GM23248 (cell line): ENCODE measurements at regions not wholly inside any gene's neighbourhood (a gene's known extent, or its start where the extent isn't known, plus 50 kb on each side); places are given as distances from the start of the nearest gene placed in this dataset.
A peak's percentile ranks its signal among the peaks of the same experiment; 100 is the strongest.

Experiments
- DNase-seq: peaks from one replicate; pipeline ENCODE4 v3.0.0-alpha.2; 2015
- H2AFZ ChIP-seq: fragments of 200-600 bp; sonication (generic); 2 replicates; pipeline ENCODE4 v1.6.1; 2016; ENCODE audit warnings: antibody characterized with exemption
- H3F3A ChIP-seq: fragments of 200-600 bp; sonication (generic); 2 replicates; pipeline ENCODE4 v1.6.1; 2016; ENCODE audit warnings: mild to moderate bottlenecking, antibody characterized with exemption, mixed run types; ENCODE audit not compliant: insufficient read depth
- H3K27ac ChIP-seq: fragments of 200-600 bp; sonication (generic); 2 replicates; pipeline ENCODE4 v1.5.1; 2016; ENCODE audit warnings: mild to moderate bottlenecking
- H3K27me3 ChIP-seq: fragments of 200-600 bp; sonication (generic); replicated peaks from 2 replicates; pipeline ENCODE4 v1.6.1; 2016; ENCODE audit warnings: mild to moderate bottlenecking; ENCODE audit not compliant: insufficient read depth
- H3K36me3 ChIP-seq: fragments of 200-600 bp; sonication (generic); 2 replicates; pipeline ENCODE4 v1.6.1; 2016; ENCODE audit warnings: low read depth, mild to moderate bottlenecking
- H3K4me1 ChIP-seq: fragments of 200-600 bp; sonication (generic); 2 replicates; pipeline ENCODE4 v1.6.1; 2016; ENCODE audit warnings: mild to moderate bottlenecking; ENCODE audit not compliant: insufficient read depth
- H3K4me2 ChIP-seq: fragments of 200-600 bp; sonication (generic); one replicate; pipeline ENCODE4 v1.6.1; 2016; ENCODE audit warnings: mild to moderate bottlenecking; ENCODE audit not compliant: unreplicated experiment
- H3K4me3 ChIP-seq: fragments of 200-600 bp; sonication (generic); 2 replicates; pipeline ENCODE4 v1.5.1; 2016; ENCODE audit warnings: mild to moderate bottlenecking
- H3K79me2 ChIP-seq: fragments of 200-600 bp; sonication (generic); 2 replicates; pipeline ENCODE4 v1.6.1; 2016; ENCODE audit warnings: mild to moderate bottlenecking; ENCODE audit not compliant: insufficient read depth
- H3K9ac ChIP-seq: fragments of 200-600 bp; sonication (generic); 2 replicates; pipeline ENCODE4 v1.6.1; 2016; ENCODE audit warnings: mild to moderate bottlenecking
- H3K9me2 ChIP-seq: fragments of 200-600 bp; sonication (generic); 2 replicates; pipeline ENCODE4 v1.6.1; 2016; ENCODE audit warnings: mixed run types, mild to moderate bottlenecking, moderate library complexity; ENCODE audit not compliant: insufficient read depth
- H3K9me3 ChIP-seq: fragments of 200-600 bp; sonication (generic); one replicate; pipeline ENCODE4 v1.6.1; 2017; ENCODE audit warnings: low read depth
- H4K20me1 ChIP-seq: fragments of 200-600 bp; sonication (generic); 2 replicates; pipeline ENCODE4 v1.6.0; 2016; ENCODE audit not compliant: insufficient read depth
- EZH2 ChIP-seq: fragments of 200-600 bp; sonication (generic); IDR thresholded peaks from 2 replicates; pipeline ENCODE4 v1.6.1; 2018; ENCODE audit warnings: antibody characterized with exemption, mild to moderate bottlenecking; ENCODE audit not compliant: insufficient read depth, poor library complexity, severe bottlenecking
- EZH2phosphoT487 ChIP-seq: fragments of 200-600 bp; sonication (generic); IDR thresholded peaks from 2 replicates; pipeline ENCODE4 v1.6.1; 2018; ENCODE audit warnings: antibody characterized with exemption, moderate library complexity, mild to moderate bottlenecking, low read depth; ENCODE audit not compliant: insufficient read depth
- WGBS, 2 experiments: methylation state at CpG; one replicate each; pipeline ENCODE4 v1.1.6; 2015 to 2017; ENCODE audit warnings: low lambda C conversion rate in 2 of 2, low coverage in 1 of 2; ENCODE audit errors: missing lambda C conversion rate in 2 of 2; 5-methylcytosine and 5-hydroxymethylcytosine counted together
- in situ Hi-C: fragments of 300-500 bp; cut with MboI; formaldehyde crosslinking; loops from 2 replicates; pipeline ENCODE4 v1.15.0; 2020

GRCh38 chr12:19778172-19778571, 338.9 kb downstream of the AEBP2 start:
- Histone ChIP-seq H3K36me3 (no peaks in the 10 kb centered on the region), H3K4me2 (peak overlapping the region; percentile 49), H3K27ac (0 out of 2 replicates have a peak overlapping the region, but pooled peaks have one; percentile 1), H3F3A (peaks cover 9% of the 10 kb centered on the region; the same call in 1 of the 2 replicates), H3K9me3 (no peaks in the 10 kb centered on the region), H3K79me2 (no peaks in the 10 kb centered on the region), H2AFZ (peak overlapping the region; percentile 75), H3K27me3 (no peaks in the 10 kb centered on the region), H3K4me1 (peaks cover 10% of the 10 kb centered on the region), H3K9me2 (no peaks in the 10 kb centered on the region), H3K9ac (no peak overlapping the region), H4K20me1 (no peaks in the 10 kb centered on the region), H3K4me3 (peak overlapping the region; percentile 40)
- TF ChIP-seq EZH2phosphoT487 (no peak), EZH2 (no peak)
- in situ Hi-C loops: no loop called here
- DNase-seq: peak; percentile 62
- WGBS, 2 experiments: 2 to 9% methylated on average over 3 of the region's 3 CpGs

- peak overlapping the region; percentile 40; the same call in 1 of the 2 replicates for H3K4me3 ChIP-seq
- 51 to 55% methylated on average over 2 of the region's 2 CpGs for WGBS, 2 experiments
- no peak for DNase-seq
- H3F3A ChIP-seq: peaks cover 9% of the 10 kb centered on the region; the same call in 1 of the 2 replicates
- TF ChIP-seq EZH2phosphoT487: no peak
- no peak for TF ChIP-seq EZH2
- in situ Hi-C loops: no loop called here
- H4K20me1 ChIP-seq: no peaks in the 10 kb centered on the region
- no peaks in the 10 kb centered on the region for H3K9me3 ChIP-seq
- H3K27me3 ChIP-seq: no peaks in the 10 kb centered on the region
- no peaks in the 10 kb centered on the region for H3K36me3 ChIP-seq
- peaks cover 10% of the 10 kb centered on the region for H3K4me1 ChIP-seq
- H3K79me2 ChIP-seq: no peaks in the 10 kb centered on the region
- H3K9me2 ChIP-seq: no peaks in the 10 kb centered on the region
- H3K27ac ChIP-seq: no peak overlapping the region
- peak overlapping the region; percentile 75 for H2AFZ ChIP-seq
- H3K9ac ChIP-seq: no peak overlapping the region
- peak overlapping the region; percentile 49 for H3K4me2 ChIP-seq
These were observed 339.5 kb downstream of the AEBP2 start for GRCh38 chr12:19778797-19779196.

GRCh38 chr12:19779395-19780056, 340.2 kb downstream of the AEBP2 start:
- Histone ChIP-seq H3K27me3 (no peaks in the 10 kb centered on the region), H3K79me2 (no peaks in the 10 kb centered on the region), H3K9me2 (no peaks in the 10 kb centered on the region), H3K4me2 (no peak overlapping the region), H4K20me1 (no peaks in the 10 kb centered on the region), H3K9ac (no peak overlapping the region), H2AFZ (no peak overlapping the region), H3K27ac (no peak overlapping the region), H3F3A (peaks cover 9% of the 10 kb centered on the region; the same call in 1 of the 2 replicates), H3K4me3 (no peak overlapping the region), H3K4me1 (peaks cover 10% of the 10 kb centered on the region), H3K9me3 (no peaks in the 10 kb centered on the region), H3K36me3 (no peaks in the 10 kb centered on the region)
- 71 to 75% methylated on average over 10 of the region's 10 CpGs for WGBS, 2 experiments
- TF ChIP-seq EZH2phosphoT487: no peak
- no peak for TF ChIP-seq EZH2
- in situ Hi-C loops: no loop called here
- DNase-seq: no peak

GRCh38 chr12:19780460-19780859, 341.2 kb downstream of the AEBP2 start:
- no peak overlapping the region for H3K27ac ChIP-seq
- no peaks in the 10 kb centered on the region for H4K20me1 ChIP-seq
- no peak overlapping the region for H3K4me3 ChIP-seq
- no peak overlapping the region for H3K4me2 ChIP-seq
- H2AFZ ChIP-seq: no peak overlapping the region
- peaks cover 9% of the 10 kb centered on the region; the same call in 1 of the 2 replicates for H3F3A ChIP-seq
- TF ChIP-seq EZH2phosphoT487 (no peak), EZH2 (no peak)
- peaks cover 10% of the 10 kb centered on the region for H3K4me1 ChIP-seq
- H3K9me3 ChIP-seq: no peaks in the 10 kb centered on the region
- no peak overlapping the region for H3K9ac ChIP-seq
- DNase-seq: no peak
- H3K79me2 ChIP-seq: no peaks in the 10 kb centered on the region
- in situ Hi-C loops: no loop called here
- H3K36me3 ChIP-seq: no peaks in the 10 kb centered on the region
- no peaks in the 10 kb centered on the region for H3K9me2 ChIP-seq
- no peaks in the 10 kb centered on the region for H3K27me3 ChIP-seq
- WGBS, 2 experiments: 63 to 68% methylated on average over 6 of the region's 6 CpGs
